LHCN-M2 (cell line): ENCODE measurements at regions not wholly inside any gene's neighbourhood (a gene's known extent, or its start where the extent isn't known, plus 50 kb on each side); places are given as distances from the start of the nearest gene placed in this dataset.
A peak's percentile ranks its signal among the peaks of the same experiment; 100 is the strongest.

Experiments
- DNase-seq: peaks from one replicate; pipeline ENCODE4 v3.0.0-alpha.2; 2012; ENCODE audit warnings: low read depth

DNA sequence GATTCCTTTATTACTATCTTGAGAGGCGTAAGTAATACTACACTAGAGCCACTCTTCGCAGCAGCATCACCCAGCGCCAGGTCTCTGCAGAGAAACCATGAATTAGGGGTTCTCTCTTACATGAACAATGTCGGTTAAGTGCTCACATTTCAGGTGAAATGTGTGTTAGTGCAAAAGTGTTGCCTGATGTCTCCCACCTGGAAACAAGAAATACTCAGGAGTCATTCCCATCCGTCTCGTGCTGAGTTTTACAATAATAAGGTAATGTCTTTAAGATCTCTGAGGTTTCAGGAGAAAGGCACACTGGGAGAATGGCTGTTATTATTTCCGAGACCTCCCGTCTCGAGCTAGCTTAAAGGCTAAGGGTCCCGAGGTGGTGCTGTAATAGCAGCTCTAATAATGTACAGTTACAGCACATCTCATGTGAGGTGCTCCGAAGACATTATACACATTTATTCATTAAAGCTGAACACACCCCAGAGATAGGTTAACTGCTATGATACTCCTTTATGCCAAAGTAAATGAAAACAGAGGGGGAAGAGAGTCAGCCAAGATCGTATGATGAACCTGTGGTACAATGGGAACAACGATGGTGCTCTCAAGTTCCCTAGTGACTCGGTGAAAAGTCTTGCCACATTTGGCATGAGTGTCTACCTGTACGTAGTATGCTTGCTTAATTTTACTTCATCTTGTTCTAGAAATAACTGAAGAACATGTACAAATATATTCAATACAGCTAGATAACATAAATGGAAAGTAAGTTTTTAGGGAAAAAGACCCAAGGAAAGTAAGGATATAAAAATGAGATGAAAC lies 458.3 kb upstream of the CITED2 start:
- DNase-seq = no peak

DNA sequence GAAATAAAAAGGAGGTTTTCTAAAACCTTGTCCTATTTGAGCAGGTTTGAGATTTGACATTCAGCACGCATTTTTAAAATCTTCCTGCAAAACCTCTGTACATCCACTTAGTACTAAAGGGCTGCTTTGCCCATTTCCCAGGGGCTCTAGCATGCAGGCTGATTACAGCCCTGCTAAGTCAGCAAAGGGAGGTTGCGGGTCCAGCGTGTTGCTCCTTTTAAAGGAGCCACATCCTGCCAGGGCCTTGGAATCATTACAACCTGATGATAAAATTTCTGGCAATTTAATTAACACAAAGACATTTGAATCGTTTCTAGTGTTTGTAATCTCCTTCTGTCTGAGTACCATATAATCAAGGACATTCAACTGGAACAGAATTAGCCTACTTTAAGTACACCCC lies 455.1 kb upstream of the CITED2 start:
- DNase-seq = no peak

DNA sequence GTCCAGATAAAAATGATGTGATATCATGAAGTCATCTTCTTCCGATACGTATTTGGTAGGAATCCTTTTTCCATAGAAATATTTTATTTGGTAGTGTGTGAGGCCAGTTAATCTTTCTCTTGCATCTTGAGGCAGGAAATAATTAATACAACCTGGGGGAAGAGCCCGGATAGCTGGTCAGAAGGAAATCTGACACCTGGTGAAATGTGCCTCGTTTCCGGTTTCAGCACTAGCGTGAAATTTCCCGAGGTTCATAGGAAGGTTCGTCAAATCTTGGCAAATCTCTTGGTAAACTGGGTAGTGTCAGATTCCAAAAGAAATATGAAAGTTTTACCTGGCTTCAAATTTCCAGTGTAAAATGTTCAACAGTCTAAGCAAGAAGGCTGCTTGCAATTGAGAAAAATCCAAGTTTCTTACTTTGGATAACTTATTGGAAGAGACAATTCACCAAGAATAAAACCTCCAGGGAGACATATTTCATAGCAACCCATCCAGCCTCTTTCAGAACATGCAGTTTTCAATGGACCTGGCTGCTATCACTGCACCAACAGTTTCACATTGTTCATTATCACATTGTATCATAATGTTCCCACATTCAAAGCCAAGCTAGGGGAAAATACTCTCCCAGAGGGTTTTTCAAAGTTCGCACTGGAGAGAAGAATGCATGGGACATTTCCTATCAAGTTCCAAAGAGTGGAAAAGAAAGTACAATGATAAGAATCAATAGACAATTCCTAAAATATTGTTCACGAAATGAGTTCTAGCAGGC lies 454.5 kb upstream of the CITED2 start:
- no peak for DNase-seq

DNA sequence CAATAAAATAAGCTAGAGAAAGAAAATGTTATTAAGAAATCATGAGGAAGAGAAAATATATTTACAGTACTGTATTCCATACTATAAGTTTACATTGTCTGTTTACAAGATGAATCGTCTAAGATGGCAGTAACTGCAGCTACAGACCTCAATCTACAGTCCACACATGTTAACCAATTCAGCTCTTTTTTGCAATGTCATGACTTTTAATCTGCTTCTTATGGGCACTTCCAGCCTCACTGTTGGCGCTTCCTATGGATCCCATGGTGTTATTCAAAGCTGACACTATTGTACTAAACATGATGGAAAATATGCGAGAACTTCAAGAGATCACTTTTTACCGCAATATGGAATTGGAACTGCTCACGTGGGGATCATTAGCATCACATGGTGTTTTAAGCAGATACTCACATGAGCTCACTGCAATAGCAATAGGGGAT lies 451.5 kb upstream of the CITED2 start:
- no peak for DNase-seq

- DNase-seq = no peak
Observed at GRCh38 chr6:139824864-139825263, 450.4 kb upstream of the CITED2 start.

GRCh38 chr6:139823808-139824126 lies 449.3 kb upstream of the CITED2 start:
- DNase-seq = no peak

DNA sequence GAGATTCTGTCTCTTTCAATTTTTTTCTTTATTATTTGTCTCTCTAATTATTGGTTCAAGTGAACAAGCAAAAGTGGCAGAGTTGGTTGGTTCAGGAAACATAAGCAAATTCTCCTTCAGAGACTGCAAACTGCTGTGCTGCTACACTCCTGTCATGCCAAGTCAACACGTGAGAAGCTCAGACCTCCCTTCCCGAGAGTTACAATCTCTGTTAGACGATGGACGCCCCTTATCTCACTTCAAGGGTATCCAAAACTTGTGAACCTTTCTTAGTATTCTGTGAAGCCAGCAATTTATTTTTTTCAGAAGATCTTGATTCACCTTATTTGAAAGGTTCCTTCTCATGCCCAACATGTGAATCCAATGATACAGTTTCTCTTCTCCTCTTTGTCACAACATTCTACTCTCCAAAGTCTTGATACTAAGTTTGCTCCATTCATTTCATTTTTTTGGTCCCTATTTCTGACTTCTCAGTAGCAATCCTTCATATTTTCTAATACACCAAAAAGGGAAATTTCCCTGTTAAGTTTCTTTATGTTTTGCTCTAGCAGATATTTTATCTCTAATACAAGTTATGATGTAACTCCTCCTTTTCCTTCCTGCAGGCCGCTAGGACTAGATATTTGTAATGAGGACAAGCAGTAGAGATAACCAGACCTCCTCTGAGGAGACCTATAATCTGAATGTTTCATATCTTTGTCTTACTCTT lies 448.8 kb upstream of the CITED2 start:
- DNase-seq = no peak

DNA sequence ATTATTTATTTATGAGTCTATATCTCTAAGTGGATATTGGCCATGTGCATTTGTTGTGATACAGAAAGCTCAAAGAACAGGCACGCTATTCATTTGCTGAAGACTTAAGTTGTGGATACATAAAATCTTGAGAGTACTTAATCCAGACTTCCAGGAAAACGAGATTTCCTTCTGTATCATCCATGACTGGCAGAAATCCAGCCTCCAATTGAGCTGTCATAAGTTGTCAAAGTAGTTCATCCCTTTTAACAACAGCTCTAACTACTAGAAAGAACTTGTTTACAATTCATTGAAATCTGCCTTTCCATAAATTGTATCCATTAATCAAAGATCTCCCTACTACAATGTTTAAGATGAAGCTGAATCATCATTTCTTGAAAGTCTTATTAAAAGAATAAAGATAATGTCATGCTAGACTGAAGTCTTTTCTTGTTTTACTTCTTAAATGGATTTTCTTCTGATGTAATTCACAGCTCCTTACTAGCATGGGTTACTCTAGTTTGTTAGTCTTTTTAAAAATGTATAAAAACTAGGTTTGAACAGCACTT lies 447.3 kb upstream of the CITED2 start:
- no peak for DNase-seq

DNA sequence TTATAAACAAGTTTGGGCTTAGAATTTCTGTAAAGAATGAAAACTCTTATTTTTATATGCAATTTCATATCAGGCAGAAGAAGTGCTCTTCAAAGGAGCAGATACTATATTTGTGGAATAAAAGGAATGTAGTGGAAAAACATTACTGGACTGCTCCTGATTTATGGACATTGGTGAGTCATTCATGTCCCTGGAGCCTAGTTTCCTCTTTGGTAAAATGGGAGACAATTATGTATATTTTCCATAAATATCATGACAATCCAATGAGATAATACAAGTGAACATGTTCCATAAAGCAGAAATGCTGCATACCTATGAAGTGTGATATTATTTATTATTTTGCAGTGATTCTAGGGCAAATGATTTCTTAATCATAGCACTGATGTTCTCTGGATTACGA lies 445.8 kb upstream of the CITED2 start:
- peak; percentile 80 for DNase-seq

GRCh38 chr6:139819776-139820175 lies 445.3 kb upstream of the CITED2 start:
- no peak for DNase-seq

- DNase-seq = no peak
Observed at GRCh38 chr6:139812939-139813338, 438.5 kb upstream of the CITED2 start.

DNA sequence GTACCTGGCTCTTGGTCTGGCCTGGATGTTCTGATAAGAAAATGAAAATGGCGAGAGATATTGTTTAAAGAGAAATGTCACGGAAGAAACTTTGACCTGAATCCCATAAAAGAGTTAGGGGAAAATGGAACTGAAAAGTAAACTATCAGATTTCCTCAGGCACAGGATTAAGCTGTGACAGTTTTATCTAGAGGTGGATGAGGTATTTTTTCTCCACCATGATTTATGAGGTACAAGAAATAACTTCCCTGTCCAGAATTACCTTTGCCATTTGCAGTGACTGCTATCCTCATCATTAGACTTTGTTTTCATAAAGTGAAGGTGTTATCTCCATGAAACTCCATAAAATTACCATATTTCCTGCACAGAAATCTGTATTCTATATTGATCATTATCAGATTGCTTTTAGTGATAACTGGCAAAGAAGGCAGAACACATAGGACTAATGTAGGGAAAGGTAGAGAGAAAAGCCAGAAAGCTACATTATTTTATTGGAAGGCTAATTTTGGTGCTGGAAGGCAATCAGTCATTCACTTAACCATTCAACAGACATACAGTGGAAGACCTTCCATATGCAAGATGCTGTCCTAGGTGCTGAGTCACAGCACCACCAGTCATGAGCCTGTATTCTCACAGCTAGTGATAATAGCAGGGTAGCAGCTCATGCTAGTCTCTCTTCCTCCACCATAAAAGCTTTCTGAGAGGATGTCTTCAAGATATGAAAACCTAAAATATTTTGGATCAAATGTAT lies 427.3 kb upstream of the CITED2 start:
- DNase-seq = peak; percentile 26

DNA sequence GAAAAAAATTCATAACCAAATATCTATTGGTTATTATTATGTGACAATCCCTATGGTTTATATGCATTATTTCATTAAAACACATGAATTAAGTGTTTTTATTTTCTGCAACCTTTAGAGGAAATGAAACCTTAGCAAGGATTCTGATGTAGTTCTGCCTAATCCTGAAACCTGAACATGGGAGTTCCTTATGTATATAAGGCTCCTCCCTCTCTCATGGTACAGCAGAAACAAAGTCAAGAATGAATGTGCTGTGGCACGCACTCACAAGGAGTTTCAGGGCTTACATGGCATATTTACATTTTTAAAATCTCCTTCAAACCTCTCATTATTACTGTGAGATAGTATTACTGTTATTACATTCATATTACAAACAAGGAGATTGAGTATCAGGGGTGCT lies 426.4 kb upstream of the CITED2 start:
- DNase-seq = no peak

DNA sequence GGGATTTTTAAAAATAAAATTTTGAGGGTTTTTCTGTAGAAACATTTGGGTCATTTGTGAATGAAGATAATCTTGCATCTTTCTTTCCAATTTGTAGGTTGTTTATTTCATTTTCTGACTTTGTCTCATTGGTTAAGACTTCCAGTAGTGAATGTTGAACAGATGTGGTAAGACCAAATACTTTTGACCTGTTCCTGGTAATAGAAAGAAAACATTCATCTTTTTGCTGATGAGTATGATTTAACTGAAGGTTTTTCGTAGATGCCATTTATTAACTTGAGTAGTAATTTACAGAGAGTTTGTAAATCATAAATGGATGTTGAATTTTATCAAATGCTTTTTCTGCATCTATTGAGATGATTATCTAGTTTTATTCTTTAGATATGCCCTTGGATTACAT lies 416.1 kb upstream of the CITED2 start:
- DNase-seq = no peak

DNA sequence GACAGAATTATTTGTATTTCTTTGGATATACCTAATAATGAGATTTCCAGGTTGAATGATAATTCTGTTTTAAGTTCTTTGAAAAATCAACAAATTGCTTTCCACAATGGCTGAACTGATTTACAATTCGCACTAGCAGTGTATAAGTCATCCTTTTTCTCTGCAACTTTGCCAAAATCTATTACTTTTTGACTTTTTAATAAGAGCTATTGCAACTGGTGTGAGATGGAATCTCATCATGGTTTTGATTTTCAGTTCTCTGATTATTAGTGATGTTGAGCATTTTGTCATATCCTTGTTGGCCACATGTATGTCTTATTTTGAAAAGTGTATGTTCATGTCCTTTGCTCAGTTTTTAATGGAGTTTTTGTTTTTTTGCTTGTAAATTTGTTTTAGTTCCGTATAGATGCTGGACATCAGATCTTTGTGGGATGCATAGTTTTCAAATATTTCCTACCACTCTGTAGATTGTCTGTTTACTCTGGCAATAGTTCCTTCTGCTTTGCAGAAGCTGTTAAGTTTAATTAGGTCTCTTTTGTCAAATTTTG lies 409.8 kb upstream of the CITED2 start:
- DNase-seq = no peak

DNA sequence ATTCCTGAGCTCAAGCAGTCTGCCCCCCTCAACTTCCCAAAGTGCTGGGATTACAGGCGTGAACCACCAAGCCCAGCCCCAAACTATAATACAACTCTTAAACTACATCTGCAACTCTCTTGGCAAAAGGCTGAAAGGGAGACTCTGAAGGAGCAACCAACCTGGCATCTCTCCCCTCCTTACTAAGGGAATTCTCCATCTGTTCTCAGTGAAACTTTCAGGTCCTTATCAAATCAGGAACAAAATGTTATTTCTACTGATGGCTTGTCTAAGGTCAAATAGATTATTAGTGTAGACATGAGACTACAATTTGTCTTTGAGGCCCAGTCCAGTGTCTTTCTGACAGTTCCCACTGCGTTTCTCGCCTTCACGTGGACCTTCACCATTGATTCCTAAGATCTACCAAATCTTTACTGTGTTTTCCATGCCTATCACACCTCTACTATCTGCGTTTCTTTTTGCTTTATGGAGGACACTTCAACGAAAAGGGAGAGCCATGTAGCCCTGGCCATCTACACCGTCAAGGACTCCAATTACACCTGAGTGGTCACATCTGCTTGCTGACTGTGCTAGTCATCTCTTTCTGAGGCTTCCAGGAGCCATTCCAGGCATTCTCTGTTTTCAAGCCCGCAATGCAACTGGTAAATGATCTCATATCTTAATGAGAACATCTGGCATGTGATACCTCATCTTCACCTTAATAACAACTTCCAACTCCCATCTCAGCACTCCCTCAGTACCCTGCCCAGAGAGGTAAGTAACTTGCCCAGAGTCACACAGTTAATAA lies 405.7 kb upstream of the CITED2 start:
- DNase-seq = no peak

DNA sequence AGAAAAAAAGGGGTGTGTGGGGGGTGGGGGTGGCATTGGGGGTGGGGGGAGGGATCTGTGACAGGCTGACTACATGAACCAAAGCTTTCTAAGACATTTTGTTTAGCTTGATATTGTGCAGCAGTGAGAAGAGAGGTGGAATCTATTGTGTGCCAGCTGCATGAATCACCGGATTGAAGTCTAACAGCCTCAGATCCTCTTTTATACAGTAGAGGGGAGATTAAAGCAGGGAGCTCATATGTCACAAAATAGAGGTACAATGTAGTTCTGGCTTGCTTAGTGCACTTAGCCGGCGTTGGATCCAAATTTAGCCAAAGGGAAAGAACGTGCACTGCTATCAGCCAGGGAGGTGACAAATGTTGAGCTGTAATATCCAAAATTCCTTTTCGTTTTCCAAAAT lies 404.2 kb upstream of the CITED2 start:
- DNase-seq = peak; percentile 65

DNA sequence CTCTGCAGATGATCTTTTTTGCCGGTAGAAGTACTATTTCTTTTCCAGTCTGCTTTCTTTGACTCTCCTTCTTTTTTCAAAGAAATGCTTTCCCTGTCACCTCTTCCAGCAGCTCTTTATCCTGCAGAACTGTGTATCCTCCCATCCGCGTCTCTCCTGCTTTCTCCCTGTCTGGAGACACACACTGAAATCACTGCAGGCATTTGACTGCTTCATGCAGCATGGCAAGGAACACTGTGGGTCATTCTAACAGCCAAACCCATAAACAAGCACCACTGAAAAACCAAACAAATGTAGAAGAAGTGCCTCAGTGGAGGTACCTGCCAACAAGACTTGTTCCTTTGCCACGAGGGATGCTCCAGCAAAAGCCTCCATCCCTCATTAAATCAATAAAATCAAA lies 403.7 kb upstream of the CITED2 start:
- no peak for DNase-seq

DNA sequence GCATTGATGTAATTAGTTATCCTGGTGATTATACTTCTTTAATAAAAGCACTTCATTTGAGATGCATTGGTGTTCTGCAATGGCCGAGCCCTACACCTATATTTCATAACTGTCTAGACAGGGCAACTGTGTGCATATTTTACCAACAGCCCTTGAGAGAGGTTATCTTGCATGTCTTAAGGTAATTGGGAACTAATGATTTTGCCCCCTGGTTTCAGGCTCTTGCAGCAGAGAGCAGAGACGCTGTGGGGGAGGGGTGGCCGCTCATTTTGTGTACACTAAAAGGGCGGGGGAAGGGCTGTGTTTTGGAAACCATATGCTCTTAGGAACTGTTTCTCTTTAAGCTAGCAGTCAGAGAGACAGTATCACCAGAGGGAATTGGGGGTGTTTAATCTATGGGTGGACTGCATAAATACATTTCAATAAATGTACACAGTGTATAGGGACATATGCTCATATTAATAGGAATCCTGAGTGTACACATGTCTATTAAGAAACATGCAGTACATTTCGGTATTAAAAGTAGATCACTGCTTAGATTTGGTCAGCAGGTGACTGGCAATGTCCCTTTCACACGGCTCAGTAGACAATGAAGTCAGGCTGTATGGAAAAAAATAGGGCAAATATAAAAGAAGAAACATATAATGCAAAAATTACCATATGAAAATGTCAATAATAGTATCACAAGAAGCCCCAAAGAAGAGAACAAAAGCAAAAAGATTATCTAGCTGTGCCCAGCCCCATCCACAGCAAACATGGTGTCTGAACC lies 402.9 kb upstream of the CITED2 start:
- no peak for DNase-seq

GRCh38 chr6:139776041-139776440 lies 401.6 kb upstream of the CITED2 start:
- no peak for DNase-seq
